ENCODE measurements at regions not wholly inside any gene's neighbourhood (a gene's known extent, or its start where the extent isn't known, plus 50 kb on each side); places are given as distances from the start of the nearest gene placed in this dataset.

- TF ChIP-seq CTCF (IDR thresholded peaks at IDR 0.05) (no peak), POLR2A (IDR thresholded peaks at IDR 0.05) (no peak)
These were observed 451.3 kb downstream of the PLA2G4A start for GRCh38 chr1:187280031-187280430.

Measured in body of pancreas (tissue), 4 donors.